ENCODE measurements at regions not wholly inside any gene's neighbourhood (a gene's known extent, or its start where the extent isn't known, plus 50 kb on each side); places are given as distances from the start of the nearest gene placed in this dataset.

GRCh38 chr5:158609333-158610050, 490.2 kb downstream of the EBF1 start:
- TF ChIP-seq CTCF (conservative IDR thresholded peaks at IDR 0.05 in 1 of 2, IDR thresholded peaks at IDR 0.05 in 1 of 2; ENCODE audit: extremely low read depth in 1 of 2, insufficient read depth in 1 of 2, low read depth in 1 of 2, low read length in 2 of 2) (no peak), EZH2 (IDR thresholded peaks at IDR 0.05; ENCODE audit: borderline replicate concordance, low read length) (no peak)
